ENCODE measurements at regions not wholly inside any gene's neighbourhood (a gene's known extent, or its start where the extent isn't known, plus 50 kb on each side); places are given as distances from the start of the nearest gene placed in this dataset.

DNA sequence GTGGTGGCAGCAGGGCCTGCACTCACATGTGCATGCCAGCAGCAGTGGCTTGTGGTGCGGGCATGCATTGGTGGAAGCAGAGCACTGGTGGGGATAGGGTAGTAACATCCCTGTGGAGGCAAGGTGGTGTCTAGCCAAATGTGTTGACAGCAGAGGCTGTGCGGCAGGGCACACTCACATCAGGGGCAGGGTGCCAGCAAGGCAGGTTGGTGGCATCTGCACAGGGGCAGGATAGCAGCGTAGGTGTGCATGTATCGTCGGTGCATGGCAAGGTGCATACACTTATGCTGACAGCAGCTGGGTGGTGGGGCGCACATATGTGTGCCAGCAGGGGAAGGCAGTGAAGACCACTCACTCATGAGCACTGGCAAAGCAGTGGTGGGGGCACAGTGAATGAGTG lies 211.5 kb upstream of the CSNK1A1L start:
- intact Hi-C loops (cut with DNase I; ENCODE audit: low total_unique reads): no loop called here
- Histone ChIP-seq H3K36me3 (no peaks in the 10 kb centered on the region), H3K4me1 (no peaks in the 10 kb centered on the region), H3K9me3 (peaks cover 0 to 22% (median 10%) of the 10 kb centered on the region in 8 donors), H3K27me3 (replicated peaks in 1 of 7) (no peaks in the 10 kb centered on the region), H3K4me3 (no peak overlapping the region), H3K27ac (no peak overlapping the region)
- TF ChIP-seq POLR2A (IDR thresholded peaks at IDR 0.05): no peak
- TF ChIP-seq POLR2AphosphoS5 (IDR thresholded peaks at IDR 0.05): no peak
- no peak for TF ChIP-seq CTCF (IDR thresholded peaks at IDR 0.05 in 8 of 11, conservative IDR thresholded peaks at IDR 0.05 in 3 of 11)
- WGBS, 5 donors: 88 to 96% (median 94%) methylated on average over 6 of the region's 6 CpGs
- no peak for DNase-seq

- Histone ChIP-seq H3K9me3 (peaks cover 0 to 12% (median 0%) of the 10 kb centered on the region in 8 donors), H3K36me3 (no peaks in the 10 kb centered on the region), H3K4me1 (no peaks in the 10 kb centered on the region), H3K27ac (no peak overlapping the region), H3K4me3 (no peak overlapping the region), H3K27me3 (replicated peaks in 1 of 7) (no peaks in the 10 kb centered on the region)
- no peak for DNase-seq
- TF ChIP-seq CTCF (IDR thresholded peaks at IDR 0.05 in 8 of 11, conservative IDR thresholded peaks at IDR 0.05 in 3 of 11) (no peak), POLR2A (IDR thresholded peaks at IDR 0.05) (no peak)
- 78 to 90% (median 84%) methylated on average over 2 of the region's 2 CpGs for WGBS, 5 donors
- intact Hi-C loops (cut with DNase I; ENCODE audit: low total_unique reads): no loop called here
Observed at GRCh38 chr13:37313372-37313771, 207.9 kb upstream of the CSNK1A1L start.

- no peak overlapping the region for H3K27ac ChIP-seq
- no peaks in the 10 kb centered on the region for H3K27me3 ChIP-seq (replicated peaks in 1 of 7)
- H3K4me1 ChIP-seq: no peaks in the 10 kb centered on the region
- TF ChIP-seq POLR2AphosphoS5 (IDR thresholded peaks at IDR 0.05) (no peak), POLR2A (IDR thresholded peaks at IDR 0.05) (no peak), CTCF (IDR thresholded peaks at IDR 0.05 in 8 of 11, conservative IDR thresholded peaks at IDR 0.05 in 3 of 11) (no peak)
- no peak for DNase-seq
- no peaks in the 10 kb centered on the region for H3K9me3 ChIP-seq
- intact Hi-C loops (cut with DNase I; ENCODE audit: low total_unique reads): no loop called here
- H3K4me3 ChIP-seq: no peak overlapping the region
- H3K36me3 ChIP-seq: no peaks in the 10 kb centered on the region
- 70 to 85% (median 79%) methylated on average over 4 of the region's 4 CpGs for WGBS, 5 donors
Observed at GRCh38 chr13:37306778-37307544, 201.5 kb upstream of the CSNK1A1L start.

GRCh38 chr13:37303606-37304005 lies 198.1 kb upstream of the CSNK1A1L start:
- no peaks in the 10 kb centered on the region for H3K36me3 ChIP-seq
- intact Hi-C loops (cut with DNase I; ENCODE audit: low total_unique reads): no loop called here
- no peaks in the 10 kb centered on the region for H3K4me1 ChIP-seq
- H3K27me3 ChIP-seq (replicated peaks in 1 of 7): no peaks in the 10 kb centered on the region
- DNase-seq: no peak
- H3K27ac ChIP-seq: no peak overlapping the region
- TF ChIP-seq CTCF (IDR thresholded peaks at IDR 0.05 in 8 of 11, conservative IDR thresholded peaks at IDR 0.05 in 3 of 11) (no peak), POLR2AphosphoS5 (IDR thresholded peaks at IDR 0.05) (no peak), POLR2A (IDR thresholded peaks at IDR 0.05) (no peak)
- 78 to 95% (median 85%) methylated on average over 2 of the region's 2 CpGs for WGBS, 5 donors
- H3K9me3 ChIP-seq: peaks cover 0 to under 1% (median 0%) of the 10 kb centered on the region in 8 donors
- no peak overlapping the region for H3K4me3 ChIP-seq
